ENCODE measurements at regions not wholly inside any gene's neighbourhood (a gene's known extent, or its start where the extent isn't known, plus 50 kb on each side); places are given as distances from the start of the nearest gene placed in this dataset.
A peak's percentile ranks its signal among the peaks of the same experiment; 100 is the strongest.

GRCh38 chr19:29329460-29330134 lies 116.6 kb upstream of the UQCRFS1 start (continued):
- TF ChIP-seq PRDM15 (CRISPR knock-in tag; IDR thresholded peaks at IDR 0.05) (peak; percentile 13; the same call in 1 of the 2 replicates), ZNF219 (CRISPR knock-in tag; IDR thresholded peaks at IDR 0.05; ENCODE audit: borderline replicate concordance) (no peak), FOXJ3 (CRISPR knock-in tag; IDR thresholded peaks at IDR 0.05; ENCODE audit: borderline replicate concordance) (no peak), ARID4B (CRISPR knock-in tag; IDR thresholded peaks at IDR 0.05; ENCODE audit: borderline replicate concordance) (no peak), JUN (CRISPR knock-in tag; IDR thresholded peaks at IDR 0.05) (0 out of 2 replicates have a peak, but pooled peaks have one; percentile 64), ZSCAN18 (CRISPR knock-in tag; IDR thresholded peaks at IDR 0.05) (peak; percentile 90), GABPB1 (CRISPR knock-in tag; IDR thresholded peaks at IDR 0.05) (no peak), ZBTB43 (CRISPR knock-in tag; IDR thresholded peaks at IDR 0.05) (no peak), RORB (CRISPR knock-in tag; IDR thresholded peaks at IDR 0.05) (no peak), ZNF281 (CRISPR knock-in tag; IDR thresholded peaks at IDR 0.05) (peak; percentile 74; the same call in 1 of the 2 replicates), ZBTB21 (CRISPR knock-in tag; IDR thresholded peaks at IDR 0.05; ENCODE audit: borderline replicate concordance) (no peak), ZNF512 (CRISPR knock-in tag; IDR thresholded peaks at IDR 0.05; ENCODE audit: borderline replicate concordance) (no peak), ZNF121 (CRISPR knock-in tag; IDR thresholded peaks at IDR 0.05) (no peak), JAZF1 (CRISPR knock-in tag; IDR thresholded peaks at IDR 0.05) (no peak), CREM (CRISPR knock-in tag; IDR thresholded peaks at IDR 0.05) (peak; percentile 50; the same call in 1 of the 2 replicates), AFF4 (CRISPR knock-in tag; IDR thresholded peaks at IDR 0.05; ENCODE audit: borderline replicate concordance) (no peak), SMAD3 (CRISPR knock-in tag; IDR thresholded peaks at IDR 0.05; ENCODE audit: borderline replicate concordance) (no peak), KAT7 (CRISPR knock-in tag; IDR thresholded peaks at IDR 0.05; ENCODE audit: borderline replicate concordance) (no peak), NR2C2 (CRISPR knock-in tag; IDR thresholded peaks at IDR 0.05) (0 out of 2 replicates have a peak, but pooled peaks have one; percentile 51)

Measured in WTC11 (cell line).